AG09309 (cell line): ENCODE measurements at regions not wholly inside any gene's neighbourhood (a gene's known extent, or its start where the extent isn't known, plus 50 kb on each side); places are given as distances from the start of the nearest gene placed in this dataset.

Source experiments
- DNase-seq: peaks from one replicate; pipeline ENCODE4 v3.0.0-alpha.2; 2010; ENCODE audit warnings: low read depth
- H3K4me3 ChIP-seq: 2 replicates; pipeline ENCODE4 v1.5.1; 2011; ENCODE audit warnings: mild to moderate bottlenecking, low read depth, low read length, moderate library complexity; ENCODE audit not compliant: control insufficient read depth
- CTCF ChIP-seq: IDR thresholded peaks from 2 replicates; pipeline ENCODE4 v1.5.1; 2011; ENCODE audit warnings: mild to moderate bottlenecking, low read depth, low read length, inconsistent platforms; ENCODE audit not compliant: insufficient read depth, control insufficient read depth; ENCODE audit errors: missing control alignments

DNA sequence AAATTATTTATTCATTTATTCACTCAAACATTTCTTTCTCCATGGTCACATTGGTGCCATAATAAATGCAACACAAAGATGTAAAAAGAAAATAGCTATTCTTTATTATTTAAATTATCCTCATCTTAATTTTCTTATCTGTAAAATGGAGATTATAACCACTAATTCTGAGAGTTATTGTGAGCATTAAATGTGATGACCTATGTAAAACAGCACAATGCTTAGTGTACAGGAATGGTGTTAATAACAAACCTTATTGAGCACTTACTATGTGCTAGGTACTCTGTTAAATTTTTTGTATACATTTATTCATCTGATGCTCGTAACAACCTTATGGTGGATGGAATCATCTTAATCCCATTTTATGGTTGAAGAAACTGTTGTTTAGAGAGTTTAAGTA, 84.6 kb downstream of the NTMT2 start:
- TF ChIP-seq CTCF: no peak
- no peak for DNase-seq
- no peak overlapping the region for H3K4me3 ChIP-seq

GRCh38 chr1:170231662-170232061, 85.9 kb downstream of the NTMT2 start:
- DNase-seq: no peak
- no peak for TF ChIP-seq CTCF
- H3K4me3 ChIP-seq: no peak overlapping the region

- H3K4me3 ChIP-seq: no peak overlapping the region
- no peak for DNase-seq
- no peak for TF ChIP-seq CTCF
These were observed 93.1 kb downstream of the NTMT2 start for GRCh38 chr1:170238704-170239391.

DNA sequence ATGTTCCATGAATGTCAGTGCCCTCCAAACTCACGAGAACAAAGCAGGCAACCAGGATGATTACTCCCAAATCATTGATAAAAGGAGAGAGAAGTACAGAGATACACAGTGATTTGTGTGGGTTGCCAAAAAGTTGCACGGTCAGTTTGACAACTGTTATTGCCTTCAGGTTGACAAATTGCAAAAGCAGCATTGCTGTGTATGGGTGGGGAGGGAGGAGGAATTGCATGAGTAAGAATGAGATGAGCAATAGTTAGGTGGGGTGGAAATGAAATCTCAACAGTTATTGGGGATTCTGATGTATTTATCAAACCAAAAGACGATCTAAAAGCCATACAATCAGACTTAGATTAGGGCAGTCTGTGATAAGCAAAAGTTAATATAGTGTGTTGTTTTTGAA, 93.7 kb downstream of the NTMT2 start:
- no peak for TF ChIP-seq CTCF
- no peak for DNase-seq
- no peak overlapping the region for H3K4me3 ChIP-seq

DNA sequence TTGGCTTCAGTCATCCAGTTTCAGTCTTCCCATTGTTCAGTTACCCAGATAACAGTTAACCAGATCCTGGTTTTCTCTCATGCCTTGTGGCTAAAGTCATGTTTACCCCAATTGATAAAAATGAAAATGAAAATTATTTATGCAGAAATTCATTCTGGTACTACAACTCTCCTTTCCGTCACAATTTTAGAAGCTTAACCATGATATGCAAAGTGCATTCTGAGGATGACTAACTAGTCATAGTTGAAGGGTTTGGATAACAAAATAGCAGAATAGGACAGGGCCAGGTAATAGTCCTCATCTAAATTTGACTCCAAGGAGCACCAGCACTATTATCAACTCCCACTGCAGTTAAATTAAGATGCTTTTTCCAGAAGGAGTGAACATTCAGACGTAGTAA, 94.7 kb downstream of the NTMT2 start:
- DNase-seq: no peak
- no peak for TF ChIP-seq CTCF
- no peak overlapping the region for H3K4me3 ChIP-seq

- TF ChIP-seq CTCF: no peak
- H3K4me3 ChIP-seq: no peak overlapping the region
- no peak for DNase-seq
These were observed 95.6 kb downstream of the NTMT2 start for GRCh38 chr1:170241266-170241851.
